ENCODE measurements at regions not wholly inside any gene's neighbourhood (a gene's known extent, or its start where the extent isn't known, plus 50 kb on each side); places are given as distances from the start of the nearest gene placed in this dataset.

GRCh38 chr9:134993996-134994720 is 76.4 kb upstream of the FCN1 start:
- Mint-ChIP-seq H3K27me3 (peaks cover 8% of the 10 kb centered on the region), H3K4me1 (no peaks in the 10 kb centered on the region), H3K9me3 (peaks cover 12% of the 10 kb centered on the region), H3K27ac (no peak overlapping the region), H3K4me3 (no peak overlapping the region), H3K36me3 (ENCODE audit: low read depth) (no peaks in the 10 kb centered on the region)
- no peak for ATAC-seq (replicated peaks)

GRCh38 chr9:134994926-134995791 is 77.4 kb upstream of the FCN1 start:
- ATAC-seq (replicated peaks): no peak
- no peaks in the 10 kb centered on the region for H3K4me1 Mint-ChIP-seq
- H3K9me3 Mint-ChIP-seq: peaks cover 13% of the 10 kb centered on the region
- H3K4me3 Mint-ChIP-seq: no peak overlapping the region
- H3K27me3 Mint-ChIP-seq: peaks cover 8% of the 10 kb centered on the region
- H3K36me3 Mint-ChIP-seq (ENCODE audit: low read depth): no peaks in the 10 kb centered on the region
- H3K27ac Mint-ChIP-seq: no peak overlapping the region

GRCh38 chr9:134995792-134996120 is 78.0 kb upstream of the FCN1 start:
- no peaks in the 10 kb centered on the region for H3K36me3 Mint-ChIP-seq (ENCODE audit: low read depth)
- H3K9me3 Mint-ChIP-seq: peaks cover 13% of the 10 kb centered on the region
- H3K27ac Mint-ChIP-seq: no peak overlapping the region
- H3K4me1 Mint-ChIP-seq: no peaks in the 10 kb centered on the region
- no peak overlapping the region for H3K4me3 Mint-ChIP-seq
- no peak for ATAC-seq (replicated peaks)
- peaks cover 8% of the 10 kb centered on the region for H3K27me3 Mint-ChIP-seq

- H3K4me3 Mint-ChIP-seq: no peak overlapping the region
- H3K9me3 Mint-ChIP-seq: peaks cover 13% of the 10 kb centered on the region
- no peak for ATAC-seq (replicated peaks)
- H3K36me3 Mint-ChIP-seq (ENCODE audit: low read depth): no peaks in the 10 kb centered on the region
- H3K27me3 Mint-ChIP-seq: peaks cover 8% of the 10 kb centered on the region
- no peak overlapping the region for H3K27ac Mint-ChIP-seq
- no peaks in the 10 kb centered on the region for H3K4me1 Mint-ChIP-seq
Observed at GRCh38 chr9:134996591-134997530, 79.1 kb upstream of the FCN1 start.

GRCh38 chr9:135000647-135001245 is 83.0 kb upstream of the FCN1 start:
- Mint-ChIP-seq H3K36me3 (ENCODE audit: low read depth) (no peaks in the 10 kb centered on the region), H3K27me3 (peaks cover 18% of the 10 kb centered on the region), H3K4me1 (no peaks in the 10 kb centered on the region), H3K27ac (no peak overlapping the region), H3K4me3 (no peak overlapping the region), H3K9me3 (peaks cover 13% of the 10 kb centered on the region)
- ATAC-seq (replicated peaks): no peak

GRCh38 chr9:135001526-135001925 is 83.8 kb upstream of the FCN1 start:
- H3K27ac Mint-ChIP-seq: no peak overlapping the region
- ATAC-seq (replicated peaks): no peak
- H3K36me3 Mint-ChIP-seq (ENCODE audit: low read depth): no peaks in the 10 kb centered on the region
- no peak overlapping the region for H3K4me3 Mint-ChIP-seq
- H3K9me3 Mint-ChIP-seq: peaks cover 13% of the 10 kb centered on the region
- H3K4me1 Mint-ChIP-seq: no peaks in the 10 kb centered on the region
- peaks cover 18% of the 10 kb centered on the region for H3K27me3 Mint-ChIP-seq

- Mint-ChIP-seq H3K36me3 (ENCODE audit: low read depth) (no peaks in the 10 kb centered on the region), H3K4me1 (no peaks in the 10 kb centered on the region), H3K4me3 (no peak overlapping the region), H3K9me3 (peaks cover 13% of the 10 kb centered on the region), H3K27me3 (peaks cover 18% of the 10 kb centered on the region), H3K27ac (no peak overlapping the region)
- ATAC-seq (replicated peaks): no peak
Observed at GRCh38 chr9:135002336-135002735, 84.6 kb upstream of the FCN1 start.

GRCh38 chr9:135002802-135003201 is 84.7 kb upstream of the OLFM1 start:
- peaks cover 10% of the 10 kb centered on the region for H3K9me3 Mint-ChIP-seq
- H3K27me3 Mint-ChIP-seq: peaks cover 16% of the 10 kb centered on the region
- H3K4me1 Mint-ChIP-seq: no peaks in the 10 kb centered on the region
- no peak overlapping the region for H3K4me3 Mint-ChIP-seq
- ATAC-seq (replicated peaks): no peak
- H3K27ac Mint-ChIP-seq: no peak overlapping the region
- H3K36me3 Mint-ChIP-seq (ENCODE audit: low read depth): no peaks in the 10 kb centered on the region

- Mint-ChIP-seq H3K27me3 (peaks cover 10% of the 10 kb centered on the region), H3K27ac (no peak overlapping the region), H3K4me1 (no peaks in the 10 kb centered on the region), H3K36me3 (ENCODE audit: low read depth) (no peaks in the 10 kb centered on the region), H3K4me3 (no peak overlapping the region), H3K9me3 (no peaks in the 10 kb centered on the region)
- ATAC-seq (replicated peaks): no peak
Observed at GRCh38 chr9:135004772-135005171, 82.7 kb upstream of the OLFM1 start.

- Mint-ChIP-seq H3K4me1 (no peaks in the 10 kb centered on the region), H3K27me3 (peaks cover 10% of the 10 kb centered on the region), H3K27ac (no peak overlapping the region), H3K36me3 (ENCODE audit: low read depth) (no peaks in the 10 kb centered on the region), H3K4me3 (no peak overlapping the region), H3K9me3 (no peaks in the 10 kb centered on the region)
- no peak for ATAC-seq (replicated peaks)
Observed at GRCh38 chr9:135006911-135007570, 80.4 kb upstream of the OLFM1 start.

GRCh38 chr9:135007601-135008000 is 79.9 kb upstream of the OLFM1 start:
- no peak for ATAC-seq (replicated peaks)
- no peaks in the 10 kb centered on the region for H3K36me3 Mint-ChIP-seq (ENCODE audit: low read depth)
- no peak overlapping the region for H3K4me3 Mint-ChIP-seq
- no peaks in the 10 kb centered on the region for H3K4me1 Mint-ChIP-seq
- no peaks in the 10 kb centered on the region for H3K9me3 Mint-ChIP-seq
- peaks cover 10% of the 10 kb centered on the region for H3K27me3 Mint-ChIP-seq
- no peak overlapping the region for H3K27ac Mint-ChIP-seq

- no peak for ATAC-seq (replicated peaks)
- H3K9me3 Mint-ChIP-seq: no peaks in the 10 kb centered on the region
- H3K27ac Mint-ChIP-seq: no peak overlapping the region
- peaks cover 10% of the 10 kb centered on the region for H3K27me3 Mint-ChIP-seq
- no peaks in the 10 kb centered on the region for H3K4me1 Mint-ChIP-seq
- H3K4me3 Mint-ChIP-seq: no peak overlapping the region
- no peaks in the 10 kb centered on the region for H3K36me3 Mint-ChIP-seq (ENCODE audit: low read depth)
Observed at GRCh38 chr9:135008416-135008815, 79.1 kb upstream of the OLFM1 start.

GRCh38 chr9:135009051-135009560 is 78.4 kb upstream of the OLFM1 start:
- ATAC-seq (replicated peaks): no peak
- no peak overlapping the region for H3K4me3 Mint-ChIP-seq
- H3K9me3 Mint-ChIP-seq: no peaks in the 10 kb centered on the region
- H3K4me1 Mint-ChIP-seq: no peaks in the 10 kb centered on the region
- peaks cover 12% of the 10 kb centered on the region for H3K27me3 Mint-ChIP-seq
- no peak overlapping the region for H3K27ac Mint-ChIP-seq
- no peaks in the 10 kb centered on the region for H3K36me3 Mint-ChIP-seq (ENCODE audit: low read depth)
